Neural progenitor cell (in vitro differentiated cells): ENCODE measurements at regions not wholly inside any gene's neighbourhood (a gene's known extent, or its start where the extent isn't known, plus 50 kb on each side); places are given as distances from the start of the nearest gene placed in this dataset.

ENCODE experiments used
- CTCF ChIP-seq: fragments of 200-600 bp; sonication (generic); IDR thresholded peaks from 2 replicates; pipeline ENCODE4 v1.5.1; 2017; ENCODE audit warnings: antibody characterized with exemption, mild to moderate bottlenecking
- EZH2 ChIP-seq: fragments of 200-600 bp; sonication (generic); IDR thresholded peaks from 2 replicates; pipeline ENCODE4 v1.6.1; 2017; ENCODE audit warnings: antibody characterized with exemption, mild to moderate bottlenecking, moderate library complexity

- no peak for TF ChIP-seq CTCF
- TF ChIP-seq EZH2 = no peak
Measured at GRCh38 chr3:4235690-4236089, 67.5 kb upstream of the SETMAR start.
